ENCODE measurements at regions not wholly inside any gene's neighbourhood (a gene's known extent, or its start where the extent isn't known, plus 50 kb on each side); places are given as distances from the start of the nearest gene placed in this dataset.

- DNase-seq (ENCODE audit: low read depth, low spot score) = no peak
- TF ChIP-seq, protein P1, sequence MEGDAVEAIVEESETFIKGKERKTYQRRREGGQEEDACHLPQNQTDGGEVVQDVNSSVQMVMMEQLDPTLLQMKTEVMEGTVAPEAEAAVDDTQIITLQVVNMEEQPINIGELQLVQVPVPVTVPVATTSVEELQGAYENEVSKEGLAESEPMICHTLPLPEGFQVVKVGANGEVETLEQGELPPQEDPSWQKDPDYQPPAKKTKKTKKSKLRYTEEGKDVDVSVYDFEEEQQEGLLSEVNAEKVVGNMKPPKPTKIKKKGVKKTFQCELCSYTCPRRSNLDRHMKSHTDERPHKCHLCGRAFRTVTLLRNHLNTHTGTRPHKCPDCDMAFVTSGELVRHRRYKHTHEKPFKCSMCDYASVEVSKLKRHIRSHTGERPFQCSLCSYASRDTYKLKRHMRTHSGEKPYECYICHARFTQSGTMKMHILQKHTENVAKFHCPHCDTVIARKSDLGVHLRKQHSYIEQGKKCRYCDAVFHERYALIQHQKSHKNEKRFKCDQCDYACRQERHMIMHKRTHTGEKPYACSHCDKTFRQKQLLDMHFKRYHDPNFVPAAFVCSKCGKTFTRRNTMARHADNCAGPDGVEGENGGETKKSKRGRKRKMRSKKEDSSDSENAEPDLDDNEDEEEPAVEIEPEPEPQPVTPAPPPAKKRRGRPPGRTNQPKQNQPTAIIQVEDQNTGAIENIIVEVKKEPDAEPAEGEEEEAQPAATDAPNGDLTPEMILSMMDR (IDR thresholded peaks at IDR 0.05; ENCODE audit: insufficient read depth, low read length, missing control alignments) = no peak
- H3K4me3 ChIP-seq (ENCODE audit: low read depth, low read length) = no peak overlapping the region
- ChIA-PET CTCF (no interaction called here), POLR2A (no interaction called here)
Measured at GRCh38 chrX:10062352-10062751, 94.4 kb upstream of the CLCN4 start.

- H3K4me3 ChIP-seq (ENCODE audit: low read depth, low read length) = no peak overlapping the region
- TF ChIP-seq, protein P1 (IDR thresholded peaks at IDR 0.05; ENCODE audit: insufficient read depth, low read length, missing control alignments) = no peak
- ChIA-PET POLR2A (no interaction called here), CTCF (no interaction called here)
- DNase-seq (ENCODE audit: low read depth, low spot score) = no peak
Measured at GRCh38 chrX:10062980-10063379, 93.8 kb upstream of the CLCN4 start.

GRCh38 chrX:10064736-10065135, 92.0 kb upstream of the CLCN4 start:
- TF ChIP-seq, protein P1 (IDR thresholded peaks at IDR 0.05; ENCODE audit: insufficient read depth, low read length, missing control alignments) = no peak
- CTCF ChIA-PET = no interaction called here
- POLR2A ChIA-PET = no interaction called here
- H3K4me3 ChIP-seq (ENCODE audit: low read depth, low read length) = no peak overlapping the region
- DNase-seq (ENCODE audit: low read depth, low spot score) = no peak

DNA sequence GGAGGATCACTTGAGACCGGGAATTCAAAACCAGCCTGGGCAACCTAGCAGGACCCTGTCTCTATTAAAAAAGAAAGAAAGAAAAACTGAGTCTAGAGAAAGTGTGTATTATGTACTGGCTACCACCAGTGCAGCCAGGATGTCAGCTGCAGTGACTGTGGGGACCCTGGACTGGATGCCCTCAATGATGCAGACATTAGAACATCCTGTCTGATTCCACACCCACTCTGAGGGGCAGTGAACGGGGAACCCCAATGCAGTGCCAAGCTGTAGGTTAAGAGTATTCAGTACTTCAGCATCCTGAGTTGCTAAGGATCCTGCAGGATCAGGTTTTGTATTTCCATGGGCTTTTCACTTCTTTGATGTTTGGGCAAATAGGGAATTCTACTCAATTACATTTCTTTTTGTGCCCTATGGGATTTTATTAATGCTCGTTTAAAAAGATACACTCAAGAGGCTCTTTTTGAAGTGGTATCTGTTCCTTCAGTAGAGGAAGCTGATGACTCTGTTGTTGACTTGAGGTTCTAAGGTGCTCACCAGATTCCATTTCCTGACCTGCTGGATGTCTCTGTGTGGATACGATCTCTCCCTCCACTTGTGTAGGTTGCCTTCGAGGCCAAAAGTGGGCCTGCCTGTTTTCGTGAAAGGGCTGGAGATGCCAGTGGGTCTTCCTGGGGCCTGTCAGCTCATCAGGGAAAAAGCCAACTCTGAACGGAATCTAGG, 85.9 kb upstream of the CLCN4 start:
- POLR2A ChIA-PET = no interaction called here
- no peak for DNase-seq (ENCODE audit: low read depth, low spot score)
- CTCF ChIA-PET = interaction anchor here (0.8 to 1.0 kb wide), 2 partner anchors 73 to 199 kb away, joined by 3 read pairs; no protein-coding TSS in a partner anchor
- H3K4me3 ChIP-seq (ENCODE audit: low read depth, low read length) = no peak overlapping the region
- TF ChIP-seq, protein P1 (IDR thresholded peaks at IDR 0.05; ENCODE audit: insufficient read depth, low read length, missing control alignments) = no peak

DNA sequence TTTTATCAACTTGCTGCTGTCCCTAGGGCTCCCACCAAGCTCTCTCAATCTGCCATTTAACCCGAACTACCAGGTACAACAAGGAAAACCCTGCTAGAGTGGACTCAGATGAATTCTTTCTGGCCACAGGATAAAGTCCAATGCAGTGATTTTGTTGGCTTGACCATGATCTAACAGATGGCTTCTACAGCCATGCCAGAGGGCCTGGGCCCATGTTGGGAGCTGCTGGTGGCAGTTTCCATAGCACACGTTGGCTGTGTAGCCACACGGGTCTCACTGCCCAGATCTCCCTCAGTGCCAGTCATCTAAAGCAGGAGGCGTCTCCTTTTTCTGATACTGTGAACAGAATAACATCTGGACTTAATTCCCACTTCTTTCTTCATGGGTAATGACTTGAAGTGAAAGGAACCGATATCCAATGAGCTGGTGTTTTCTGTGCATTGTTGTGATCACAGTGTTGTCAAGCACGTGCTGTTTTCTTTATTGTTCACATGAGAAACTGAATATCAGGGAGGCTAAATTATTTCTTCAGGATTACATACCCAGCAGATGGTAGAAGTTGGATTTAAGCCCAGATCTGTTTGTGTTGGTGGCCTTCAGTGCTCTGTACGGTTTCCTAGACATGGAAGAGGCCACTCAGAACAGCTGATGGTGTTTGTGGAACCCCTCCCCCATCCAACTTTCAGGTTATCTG, 85.2 kb upstream of the CLCN4 start:
- TF ChIP-seq, protein P1 (IDR thresholded peaks at IDR 0.05; ENCODE audit: insufficient read depth, low read length, missing control alignments) = no peak
- no peak overlapping the region for H3K4me3 ChIP-seq (ENCODE audit: low read depth, low read length)
- POLR2A ChIA-PET = no interaction called here
- CTCF ChIA-PET = interaction anchor here (0.8 to 1.0 kb wide), 2 partner anchors 74 to 200 kb away, joined by 3 read pairs; no protein-coding TSS in a partner anchor
- no peak for DNase-seq (ENCODE audit: low read depth, low spot score)

GRCh38 chrX:10072786-10073568, 83.8 kb upstream of the CLCN4 start:
- POLR2A ChIA-PET = no interaction called here

More at GRCh38 chrX:10072786-10073568, 83.8 kb upstream of the CLCN4 start:
- TF ChIP-seq, protein P1 (IDR thresholded peaks at IDR 0.05; ENCODE audit: insufficient read depth, low read length, missing control alignments) = no peak
- H3K4me3 ChIP-seq (ENCODE audit: low read depth, low read length) = no peak overlapping the region
- CTCF ChIA-PET = no interaction called here
- no peak for DNase-seq (ENCODE audit: low read depth, low spot score)
